HG03064 (cell line): ENCODE measurements at regions not wholly inside any gene's neighbourhood (a gene's known extent, or its start where the extent isn't known, plus 50 kb on each side); places are given as distances from the start of the nearest gene placed in this dataset.
"Not testable (repeated sequence)": the region's sequence is repeated elsewhere in the genome, so short reads cannot be mapped to it uniquely, and the experiment has no call there.

ENCODE experiments used
- ATAC-seq: cut with Tn5 transposase; IDR thresholded peaks from one replicate; pipeline ENCODE4 v1.9.1; 2021; ENCODE audit warnings: low read depth; ENCODE audit not compliant: unreplicated experiment

- ATAC-seq = no peak
Measured at GRCh38 chr9:119698535-119698934, 329.3 kb upstream of the BRINP1 start.

- ATAC-seq = no peak
Measured at GRCh38 chr9:119697996-119698395, 328.8 kb upstream of the BRINP1 start.

GRCh38 chr9:119689879-119690278, 320.6 kb upstream of the BRINP1 start:
- ATAC-seq = no peak

- ATAC-seq = no peak
Measured at GRCh38 chr9:119688547-119688946, 319.3 kb upstream of the BRINP1 start.

GRCh38 chr9:119677811-119678505, 308.7 kb upstream of the BRINP1 start:
- ATAC-seq = no peak

- no peak for ATAC-seq
Measured at GRCh38 chr9:119675951-119676350, 306.7 kb upstream of the BRINP1 start.

GRCh38 chr9:119672763-119673162, 303.5 kb upstream of the BRINP1 start:
- not testable (repeated sequence) for ATAC-seq

GRCh38 chr9:119667916-119668315, 298.7 kb upstream of the BRINP1 start:
- no peak for ATAC-seq

- ATAC-seq = no peak
Measured at GRCh38 chr9:119667163-119667562, 297.9 kb upstream of the BRINP1 start.

GRCh38 chr9:119662329-119662728, 293.1 kb upstream of the BRINP1 start:
- no peak for ATAC-seq

GRCh38 chr9:119652931-119653330, 283.7 kb upstream of the BRINP1 start:
- no peak for ATAC-seq

- no peak for ATAC-seq
Measured at GRCh38 chr9:119649205-119649604, 280.0 kb upstream of the BRINP1 start.

- ATAC-seq = no peak
Measured at GRCh38 chr9:119639287-119639955, 270.2 kb upstream of the BRINP1 start.

- ATAC-seq = no peak
Measured at GRCh38 chr9:119634006-119634405, 264.8 kb upstream of the BRINP1 start.

- no peak for ATAC-seq
Measured at GRCh38 chr9:119611565-119611964, 242.3 kb upstream of the BRINP1 start.

GRCh38 chr9:119609277-119609971, 240.2 kb upstream of the BRINP1 start:
- no peak for ATAC-seq

- no peak for ATAC-seq
Measured at GRCh38 chr9:119601632-119602031, 232.4 kb upstream of the BRINP1 start.

GRCh38 chr9:119597499-119597898, 228.3 kb upstream of the BRINP1 start:
- ATAC-seq = no peak

GRCh38 chr9:119596703-119597102, 227.5 kb upstream of the BRINP1 start:
- no peak for ATAC-seq

GRCh38 chr9:119588874-119589744, 219.9 kb upstream of the BRINP1 start:
- no peak for ATAC-seq

GRCh38 chr9:119577881-119578280, 208.6 kb upstream of the BRINP1 start:
- no peak for ATAC-seq
